ENCODE measurements at regions not wholly inside any gene's neighbourhood (a gene's known extent, or its start where the extent isn't known, plus 50 kb on each side); places are given as distances from the start of the nearest gene placed in this dataset.

DNA sequence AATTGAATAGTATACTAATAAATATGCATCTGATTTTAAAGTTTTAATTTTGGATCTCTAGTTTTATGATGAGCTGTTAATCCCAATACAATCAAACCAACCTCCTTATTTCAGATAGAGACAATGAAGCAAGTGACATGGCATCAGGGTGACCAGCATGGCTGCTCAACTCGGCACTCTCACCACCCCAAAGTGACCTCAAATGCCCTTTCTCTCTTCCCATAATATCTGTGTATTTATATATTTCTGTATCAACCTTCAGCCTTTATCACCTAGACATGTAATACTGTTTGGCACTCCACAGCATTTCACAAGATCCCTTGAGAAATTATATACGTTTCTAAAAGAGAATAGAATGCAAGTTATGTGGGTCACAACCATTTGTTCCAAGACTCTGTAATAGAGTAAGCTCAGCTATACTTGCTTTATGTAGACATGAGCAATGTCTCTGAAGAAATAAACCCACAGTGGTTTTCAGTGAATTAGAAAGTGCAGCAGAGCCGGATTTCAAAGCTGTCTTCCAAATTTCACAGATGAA lies 1623.2 kb upstream of the PABPC4L start:
- no peak for DNase-seq
- no peak overlapping the region for H3K27ac ChIP-seq
- H3K36me3 ChIP-seq: no peaks in the 10 kb centered on the region
- no peaks in the 10 kb centered on the region for H3K9me3 ChIP-seq
- H3K9ac ChIP-seq (ENCODE audit: low read depth in 2 of 2, low read length in 2 of 2): no peak overlapping the region
- H3K27me3 ChIP-seq: no peaks in the 10 kb centered on the region
- H3K4me3 ChIP-seq: no peak overlapping the region
- H3K4me1 ChIP-seq: no peaks in the 10 kb centered on the region
- TF ChIP-seq, protein P1, sequence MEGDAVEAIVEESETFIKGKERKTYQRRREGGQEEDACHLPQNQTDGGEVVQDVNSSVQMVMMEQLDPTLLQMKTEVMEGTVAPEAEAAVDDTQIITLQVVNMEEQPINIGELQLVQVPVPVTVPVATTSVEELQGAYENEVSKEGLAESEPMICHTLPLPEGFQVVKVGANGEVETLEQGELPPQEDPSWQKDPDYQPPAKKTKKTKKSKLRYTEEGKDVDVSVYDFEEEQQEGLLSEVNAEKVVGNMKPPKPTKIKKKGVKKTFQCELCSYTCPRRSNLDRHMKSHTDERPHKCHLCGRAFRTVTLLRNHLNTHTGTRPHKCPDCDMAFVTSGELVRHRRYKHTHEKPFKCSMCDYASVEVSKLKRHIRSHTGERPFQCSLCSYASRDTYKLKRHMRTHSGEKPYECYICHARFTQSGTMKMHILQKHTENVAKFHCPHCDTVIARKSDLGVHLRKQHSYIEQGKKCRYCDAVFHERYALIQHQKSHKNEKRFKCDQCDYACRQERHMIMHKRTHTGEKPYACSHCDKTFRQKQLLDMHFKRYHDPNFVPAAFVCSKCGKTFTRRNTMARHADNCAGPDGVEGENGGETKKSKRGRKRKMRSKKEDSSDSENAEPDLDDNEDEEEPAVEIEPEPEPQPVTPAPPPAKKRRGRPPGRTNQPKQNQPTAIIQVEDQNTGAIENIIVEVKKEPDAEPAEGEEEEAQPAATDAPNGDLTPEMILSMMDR (IDR thresholded peaks at IDR 0.05): no peak
- intact Hi-C loops (cut with DNase I): no loop called here

DNA sequence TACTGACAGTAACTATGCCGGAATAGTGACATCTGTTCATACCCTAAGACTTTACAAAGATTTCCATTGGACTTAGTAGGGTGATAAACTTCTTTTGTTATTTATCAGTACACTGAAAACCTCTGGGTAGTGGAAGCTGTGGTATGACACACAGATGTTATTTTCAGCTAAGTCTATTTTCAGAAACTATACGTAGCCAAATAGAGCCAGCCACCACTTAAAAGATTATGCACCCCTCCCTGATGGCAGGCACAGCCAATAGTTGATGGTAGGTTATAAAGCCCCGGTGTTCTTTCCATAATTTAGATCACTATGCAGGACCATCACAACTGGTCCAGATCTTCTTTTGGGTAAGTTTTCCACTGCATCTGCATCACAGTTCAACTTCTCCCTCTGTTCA lies 1603.2 kb upstream of the PABPC4L start:
- no peak for DNase-seq
- no peaks in the 10 kb centered on the region for H3K9me3 ChIP-seq
- no peaks in the 10 kb centered on the region for H3K36me3 ChIP-seq
- no peak overlapping the region for H3K9ac ChIP-seq (ENCODE audit: low read depth in 2 of 2, low read length in 2 of 2)
- no peak overlapping the region for H3K27ac ChIP-seq
- TF ChIP-seq, protein P1 (IDR thresholded peaks at IDR 0.05): no peak
- H3K27me3 ChIP-seq: no peaks in the 10 kb centered on the region
- no peaks in the 10 kb centered on the region for H3K4me1 ChIP-seq
- H3K4me3 ChIP-seq: no peak overlapping the region
- intact Hi-C loops (cut with DNase I): no loop called here

DNA sequence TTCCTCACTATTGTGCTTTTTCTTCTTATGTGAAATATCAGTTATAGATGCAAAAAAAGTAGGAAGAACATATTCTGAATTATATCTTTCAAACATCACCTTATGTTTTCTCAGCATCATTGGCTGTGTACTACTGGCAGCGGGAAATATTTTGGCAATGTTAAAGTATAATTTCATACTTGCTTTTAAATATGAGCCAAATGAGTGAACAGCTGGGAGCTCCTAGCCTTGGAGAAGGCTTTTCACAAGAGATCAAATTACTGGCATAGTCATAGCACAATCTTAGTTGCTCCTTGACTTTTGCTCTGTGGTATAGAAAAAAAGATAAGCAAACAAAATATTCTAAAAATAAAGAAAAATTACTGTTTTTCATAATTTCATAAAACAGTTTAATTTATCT lies 1575.8 kb upstream of the PABPC4L start:
- Histone ChIP-seq H3K36me3 (no peaks in the 10 kb centered on the region), H3K9ac (ENCODE audit: low read depth in 2 of 2, low read length in 2 of 2) (no peak overlapping the region), H3K27me3 (no peaks in the 10 kb centered on the region), H3K4me1 (no peaks in the 10 kb centered on the region), H3K27ac (no peak overlapping the region), H3K4me3 (no peak overlapping the region), H3K9me3 (no peaks in the 10 kb centered on the region)
- TF ChIP-seq, protein P1 (IDR thresholded peaks at IDR 0.05): no peak
- no peak for DNase-seq
- intact Hi-C loops (cut with DNase I): no loop called here

DNA sequence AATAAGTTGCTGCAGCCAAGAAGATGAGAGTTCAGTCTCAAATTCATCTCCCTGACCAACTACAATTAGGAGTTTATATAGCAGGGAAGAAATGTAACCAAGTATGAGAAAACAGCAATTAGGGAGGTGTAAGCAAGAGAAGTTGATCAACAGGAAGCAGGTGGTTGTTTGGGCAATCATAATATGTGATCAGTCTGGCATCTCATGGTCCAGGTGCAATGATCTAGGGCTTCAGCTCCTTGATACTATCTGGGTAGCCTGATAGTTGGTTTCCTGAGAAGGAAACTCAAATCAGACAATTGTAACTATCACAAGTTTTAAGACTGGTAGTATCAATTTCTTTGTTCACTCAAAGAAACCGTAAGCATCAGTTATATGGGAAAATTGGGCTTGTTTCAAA lies 1574.3 kb upstream of the PABPC4L start:
- TF ChIP-seq, protein P1 (IDR thresholded peaks at IDR 0.05): no peak
- Histone ChIP-seq H3K36me3 (no peaks in the 10 kb centered on the region), H3K4me1 (no peaks in the 10 kb centered on the region), H3K4me3 (no peak overlapping the region), H3K27me3 (no peaks in the 10 kb centered on the region), H3K27ac (no peak overlapping the region), H3K9me3 (no peaks in the 10 kb centered on the region), H3K9ac (ENCODE audit: low read depth in 2 of 2, low read length in 2 of 2) (no peak overlapping the region)
- no peak for DNase-seq
- intact Hi-C loops (cut with DNase I): no loop called here

DNA sequence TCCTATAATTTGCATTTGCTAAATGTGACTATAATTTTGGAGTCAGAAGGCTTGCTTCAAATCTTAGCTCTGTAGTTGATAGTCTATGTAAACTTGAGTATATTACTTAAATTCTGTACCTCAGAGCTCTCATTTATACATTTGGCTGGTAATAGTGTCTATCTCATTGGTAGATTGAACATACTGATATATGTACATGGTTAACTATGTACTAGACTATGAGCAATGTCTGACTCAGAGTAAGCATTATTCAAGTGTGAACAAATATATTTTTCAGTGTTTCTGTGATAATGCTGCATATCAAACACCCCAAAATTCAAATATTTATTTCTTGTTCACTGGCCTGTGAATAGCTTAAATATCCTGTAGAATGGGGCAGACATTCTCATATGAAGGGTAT lies 1568.9 kb upstream of the PABPC4L start:
- Histone ChIP-seq H3K4me1 (no peaks in the 10 kb centered on the region), H3K4me3 (no peak overlapping the region), H3K9me3 (no peaks in the 10 kb centered on the region), H3K9ac (ENCODE audit: low read depth in 2 of 2, low read length in 2 of 2) (no peak overlapping the region), H3K27me3 (no peaks in the 10 kb centered on the region), H3K27ac (no peak overlapping the region), H3K36me3 (no peaks in the 10 kb centered on the region)
- intact Hi-C loops (cut with DNase I): no loop called here
- DNase-seq: no peak
- TF ChIP-seq, protein P1 (IDR thresholded peaks at IDR 0.05): no peak

Data from colonic mucosa (tissue), 4 donors.